ENCODE measurements at regions not wholly inside any gene's neighbourhood (a gene's known extent, or its start where the extent isn't known, plus 50 kb on each side); places are given as distances from the start of the nearest gene placed in this dataset.
"Not testable (repeated sequence)": the region's sequence is repeated elsewhere in the genome, so short reads cannot be mapped to it uniquely, and the experiment has no call there.

GRCh38 chr9:75683591-75683990 is 206.9 kb upstream of the PCSK5 start:
- intact Hi-C loops (cut with DNase I, micrococcal nuclease), result no loop called here
- DNase-seq, result no peak
- no peak for ATAC-seq

- intact Hi-C loops (cut with DNase I, micrococcal nuclease), result no loop called here
- DNase-seq, result no peak
- no peak for ATAC-seq
These were observed 205.4 kb upstream of the PCSK5 start for GRCh38 chr9:75685062-75685461.

- no peak for DNase-seq
- intact Hi-C loops (cut with DNase I, micrococcal nuclease), result no loop called here
- no peak for ATAC-seq
These were observed 203.0 kb upstream of the PCSK5 start for GRCh38 chr9:75687359-75687953.

- intact Hi-C loops (cut with DNase I, micrococcal nuclease); DNase-seq; ATAC-seq: not testable (repeated sequence)
These were observed 199.9 kb upstream of the PCSK5 start for GRCh38 chr9:75690551-75690950.

- no peak for ATAC-seq
- intact Hi-C loops (cut with DNase I, micrococcal nuclease), result no loop called here
- DNase-seq, result no peak
These were observed 199.1 kb upstream of the PCSK5 start for GRCh38 chr9:75691408-75691807.

GRCh38 chr9:75692309-75692708 is 198.2 kb upstream of the PCSK5 start:
- DNase-seq, result no peak
- no peak for ATAC-seq
- intact Hi-C loops (cut with DNase I, micrococcal nuclease), result no loop called here

- ATAC-seq (no peak), DNase-seq (no peak)
- intact Hi-C loops (cut with DNase I, micrococcal nuclease), result no loop called here
These were observed 194.6 kb upstream of the PCSK5 start for GRCh38 chr9:75695921-75696320.

GRCh38 chr9:75699017-75699416 is 191.5 kb upstream of the PCSK5 start:
- intact Hi-C loops (cut with DNase I, micrococcal nuclease), result no loop called here
- no peak for ATAC-seq
- DNase-seq, result no peak

GRCh38 chr9:75699625-75700251 is 190.7 kb upstream of the PCSK5 start:
- DNase-seq, result no peak
- intact Hi-C loops (cut with DNase I, micrococcal nuclease), result no loop called here
- no peak for ATAC-seq

- intact Hi-C loops (cut with DNase I, micrococcal nuclease), result no loop called here
- DNase-seq (no peak), ATAC-seq (no peak)
These were observed 190.2 kb upstream of the PCSK5 start for GRCh38 chr9:75700252-75700640.

- DNase-seq (no peak), ATAC-seq (no peak)
- intact Hi-C loops (cut with DNase I, micrococcal nuclease), result no loop called here
These were observed 183.3 kb upstream of the PCSK5 start for GRCh38 chr9:75707191-75707590.

- no peak for ATAC-seq
- DNase-seq, result no peak
- intact Hi-C loops (cut with DNase I, micrococcal nuclease), result no loop called here
These were observed 180.8 kb upstream of the PCSK5 start for GRCh38 chr9:75709698-75710097.

GRCh38 chr9:75712700-75713099 is 177.8 kb upstream of the PCSK5 start:
- no peak for DNase-seq
- no peak for ATAC-seq

GRCh38 chr9:75713335-75713734 is 177.1 kb upstream of the PCSK5 start:
- intact Hi-C loops (cut with DNase I, micrococcal nuclease), result no loop called here
- no peak for ATAC-seq

More at GRCh38 chr9:75712700-75713099, 177.8 kb upstream of the PCSK5 start:
- intact Hi-C loops (cut with DNase I, micrococcal nuclease), result no loop called here

GRCh38 chr9:75715360-75715759 is 175.1 kb upstream of the PCSK5 start:
- no peak for ATAC-seq
- intact Hi-C loops (cut with DNase I, micrococcal nuclease), result no loop called here
- DNase-seq, result no peak

More at GRCh38 chr9:75713335-75713734, 177.1 kb upstream of the PCSK5 start:
- no peak for DNase-seq

- no peak for DNase-seq
- ATAC-seq, result no peak
- intact Hi-C loops (cut with DNase I, micrococcal nuclease), result no loop called here
These were observed 171.8 kb upstream of the PCSK5 start for GRCh38 chr9:75718677-75719076.

- ATAC-seq, result no peak
- intact Hi-C loops (cut with DNase I, micrococcal nuclease), result no loop called here
These were observed 162.1 kb upstream of the PCSK5 start for GRCh38 chr9:75728391-75728790.

GRCh38 chr9:75734802-75735201 is 155.7 kb upstream of the PCSK5 start:
- DNase-seq (no peak), ATAC-seq (no peak)
- intact Hi-C loops (cut with DNase I, micrococcal nuclease), result no loop called here

More at GRCh38 chr9:75728391-75728790, 162.1 kb upstream of the PCSK5 start:
- DNase-seq, result no peak

GRCh38 chr9:75739884-75740611 is 150.4 kb upstream of the PCSK5 start:
- intact Hi-C loops (cut with DNase I, micrococcal nuclease), result no loop called here

GRCh38 chr9:75743855-75744254 is 146.6 kb upstream of the PCSK5 start:
- DNase-seq (no peak), ATAC-seq (no peak)
- intact Hi-C loops (cut with DNase I, micrococcal nuclease), result no loop called here

More at GRCh38 chr9:75739884-75740611, 150.4 kb upstream of the PCSK5 start:
- DNase-seq (no peak), ATAC-seq (no peak)
